ENCODE measurements at regions not wholly inside any gene's neighbourhood (a gene's known extent, or its start where the extent isn't known, plus 50 kb on each side); places are given as distances from the start of the nearest gene placed in this dataset.

DNA sequence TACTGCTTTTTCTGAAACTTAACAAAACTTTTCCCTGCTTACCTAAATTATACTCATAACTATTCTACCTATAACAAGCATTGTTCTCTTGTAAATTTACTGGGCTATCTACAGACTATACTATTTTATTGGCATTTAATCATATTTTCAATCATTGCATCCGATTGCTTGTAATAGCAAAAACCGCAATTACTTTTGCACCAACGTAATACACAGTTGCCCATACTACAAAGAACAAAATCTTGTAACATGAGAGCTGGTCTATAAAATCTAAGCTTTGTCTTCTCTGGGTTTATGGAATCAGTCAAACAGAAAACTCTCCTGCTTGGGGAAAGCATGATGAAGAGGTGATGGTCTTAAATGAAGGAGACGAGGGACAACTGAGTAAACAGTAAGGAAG is 463.4 kb upstream of the ST6GAL2 start:
- WGBS, 2 donors, result 94% methylated on average over 4 of the region's 4 CpGs
- ATAC-seq (ENCODE audit: insufficient read depth, low FRiP score) (no peak), DNase-seq (no peak)
- TF ChIP-seq, protein P1, sequence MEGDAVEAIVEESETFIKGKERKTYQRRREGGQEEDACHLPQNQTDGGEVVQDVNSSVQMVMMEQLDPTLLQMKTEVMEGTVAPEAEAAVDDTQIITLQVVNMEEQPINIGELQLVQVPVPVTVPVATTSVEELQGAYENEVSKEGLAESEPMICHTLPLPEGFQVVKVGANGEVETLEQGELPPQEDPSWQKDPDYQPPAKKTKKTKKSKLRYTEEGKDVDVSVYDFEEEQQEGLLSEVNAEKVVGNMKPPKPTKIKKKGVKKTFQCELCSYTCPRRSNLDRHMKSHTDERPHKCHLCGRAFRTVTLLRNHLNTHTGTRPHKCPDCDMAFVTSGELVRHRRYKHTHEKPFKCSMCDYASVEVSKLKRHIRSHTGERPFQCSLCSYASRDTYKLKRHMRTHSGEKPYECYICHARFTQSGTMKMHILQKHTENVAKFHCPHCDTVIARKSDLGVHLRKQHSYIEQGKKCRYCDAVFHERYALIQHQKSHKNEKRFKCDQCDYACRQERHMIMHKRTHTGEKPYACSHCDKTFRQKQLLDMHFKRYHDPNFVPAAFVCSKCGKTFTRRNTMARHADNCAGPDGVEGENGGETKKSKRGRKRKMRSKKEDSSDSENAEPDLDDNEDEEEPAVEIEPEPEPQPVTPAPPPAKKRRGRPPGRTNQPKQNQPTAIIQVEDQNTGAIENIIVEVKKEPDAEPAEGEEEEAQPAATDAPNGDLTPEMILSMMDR (IDR thresholded peaks at IDR 0.05; ENCODE audit: control extremely low read depth, extremely low read depth), result no peak
- Histone ChIP-seq H3K27me3 (ENCODE audit: control insufficient read depth in 3 of 3, insufficient read depth in 3 of 3, low read length in 2 of 3) (no peaks in the 10 kb centered on the region), H3K36me3 (ENCODE audit: control insufficient read depth in 4 of 4, insufficient read depth in 4 of 4, low read length in 4 of 4) (no peaks in the 10 kb centered on the region), H3K27ac (ENCODE audit: low read depth in 1 of 2, low read length in 1 of 2) (no peak overlapping the region), H3K4me3 (no peak overlapping the region), H3K9me3 (ENCODE audit: control insufficient read depth in 4 of 4, insufficient read depth in 3 of 4, low read length in 3 of 4) (peaks cover 0 to 2% (median 0%) of the 10 kb centered on the region in 4 donors), H3K9ac (ENCODE audit: insufficient read depth in 1 of 2, low read length in 2 of 2) (no peak overlapping the region), H3K4me1 (ENCODE audit: control insufficient read depth in 5 of 5, insufficient read depth in 5 of 5, low read length in 5 of 5) (no peaks in the 10 kb centered on the region)

DNA sequence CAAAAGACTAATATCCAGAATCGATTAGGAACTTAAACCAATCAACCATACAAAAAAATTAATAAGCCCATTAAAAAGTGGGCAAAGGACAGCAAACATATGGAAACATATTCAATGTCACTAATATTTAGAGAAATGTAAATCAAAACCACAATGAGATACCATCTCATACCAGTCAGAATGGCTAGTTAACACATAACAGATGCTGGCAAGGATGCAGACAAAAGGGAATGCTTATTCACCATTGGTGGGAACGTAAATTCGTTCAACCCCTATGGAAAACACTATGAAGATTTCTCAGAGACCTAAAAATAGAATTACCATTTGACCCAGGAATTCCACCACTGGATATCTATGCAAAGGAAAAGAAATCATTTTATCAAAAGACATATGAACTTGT is 468.2 kb upstream of the ST6GAL2 start:
- no peak overlapping the region for H3K9ac ChIP-seq (ENCODE audit: insufficient read depth in 1 of 2, low read length in 2 of 2)
- TF ChIP-seq, protein P1 (IDR thresholded peaks at IDR 0.05; ENCODE audit: control extremely low read depth, extremely low read depth), result no peak
- no peaks in the 10 kb centered on the region for H3K36me3 ChIP-seq (ENCODE audit: control insufficient read depth in 4 of 4, insufficient read depth in 4 of 4, low read length in 4 of 4)
- H3K4me3 ChIP-seq, result no peak overlapping the region
- H3K4me1 ChIP-seq (ENCODE audit: control insufficient read depth in 5 of 5, insufficient read depth in 5 of 5, low read length in 5 of 5), result no peaks in the 10 kb centered on the region
- no peak overlapping the region for H3K27ac ChIP-seq (ENCODE audit: low read depth in 1 of 2, low read length in 1 of 2)
- ATAC-seq (ENCODE audit: insufficient read depth, low FRiP score) (no peak), DNase-seq (no peak)
- no peaks in the 10 kb centered on the region for H3K27me3 ChIP-seq (ENCODE audit: control insufficient read depth in 3 of 3, insufficient read depth in 3 of 3, low read length in 2 of 3)
- 77 to 91% methylated on average over 3 of the region's 3 CpGs for WGBS, 2 donors
- H3K9me3 ChIP-seq (ENCODE audit: control insufficient read depth in 4 of 4, insufficient read depth in 3 of 4, low read length in 3 of 4), result peaks cover 0 to 2% (median 0%) of the 10 kb centered on the region in 4 donors

DNA sequence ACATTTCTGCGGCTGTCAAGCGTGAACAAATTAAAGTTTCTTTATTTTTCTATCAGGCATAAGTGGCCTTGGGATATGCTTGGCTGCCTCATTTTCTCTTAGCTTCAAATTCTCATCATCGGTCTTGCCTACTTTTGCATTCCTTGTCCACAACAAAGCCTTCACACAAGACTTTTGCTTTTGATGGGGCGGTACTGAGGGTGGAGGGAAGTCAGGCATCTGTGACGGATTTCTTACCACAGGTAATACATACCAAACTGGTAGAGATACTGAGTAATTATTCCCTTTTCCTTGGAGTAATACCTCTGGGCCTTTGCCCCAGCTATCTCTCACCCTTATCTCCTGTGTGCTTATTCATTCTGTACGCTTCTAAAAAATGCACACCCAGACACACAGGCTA is 468.3 kb upstream of the RGPD4 start:
- no peaks in the 10 kb centered on the region for H3K36me3 ChIP-seq (ENCODE audit: control insufficient read depth in 4 of 4, insufficient read depth in 4 of 4, low read length in 4 of 4)
- TF ChIP-seq, protein P1 (IDR thresholded peaks at IDR 0.05; ENCODE audit: control extremely low read depth, extremely low read depth), result no peak
- H3K4me1 ChIP-seq (ENCODE audit: control insufficient read depth in 5 of 5, insufficient read depth in 5 of 5, low read length in 5 of 5), result no peaks in the 10 kb centered on the region
- 79 to 85% methylated on average over 6 of the region's 6 CpGs for WGBS, 2 donors
- no peaks in the 10 kb centered on the region for H3K9me3 ChIP-seq (ENCODE audit: control insufficient read depth in 4 of 4, insufficient read depth in 3 of 4, low read length in 3 of 4)
- H3K4me3 ChIP-seq, result no peak overlapping the region
- DNase-seq (no peak), ATAC-seq (ENCODE audit: insufficient read depth, low FRiP score) (no peak)
- H3K9ac ChIP-seq (ENCODE audit: insufficient read depth in 1 of 2, low read length in 2 of 2), result no peak overlapping the region
- H3K27ac ChIP-seq (ENCODE audit: low read depth in 1 of 2, low read length in 1 of 2), result no peak overlapping the region
- no peaks in the 10 kb centered on the region for H3K27me3 ChIP-seq (ENCODE audit: control insufficient read depth in 3 of 3, insufficient read depth in 3 of 3, low read length in 2 of 3)

DNA sequence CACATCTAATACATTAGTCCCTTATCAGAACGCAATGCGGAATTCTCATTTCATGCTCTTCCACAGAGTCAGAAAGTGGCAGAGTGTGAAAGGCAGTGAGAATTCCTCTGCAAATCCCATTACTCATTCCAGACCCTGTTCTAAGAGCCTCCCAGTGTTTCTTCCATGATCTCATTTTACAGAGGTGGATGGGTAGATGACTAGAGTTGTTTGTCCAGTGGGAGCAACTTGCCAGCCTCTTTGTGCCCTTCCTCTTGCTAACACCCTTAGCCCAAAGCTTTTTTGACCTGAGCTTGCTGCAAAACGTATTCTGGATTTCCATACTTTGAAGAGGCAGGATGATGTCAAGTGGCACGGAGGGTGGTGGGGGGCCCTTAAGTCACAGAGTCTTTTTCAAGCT is 467.7 kb upstream of the RGPD4 start:
- no peaks in the 10 kb centered on the region for H3K27me3 ChIP-seq (ENCODE audit: control insufficient read depth in 3 of 3, insufficient read depth in 3 of 3, low read length in 2 of 3)
- H3K36me3 ChIP-seq (ENCODE audit: control insufficient read depth in 4 of 4, insufficient read depth in 4 of 4, low read length in 4 of 4), result no peaks in the 10 kb centered on the region
- no peaks in the 10 kb centered on the region for H3K9me3 ChIP-seq (ENCODE audit: control insufficient read depth in 4 of 4, insufficient read depth in 3 of 4, low read length in 3 of 4)
- H3K9ac ChIP-seq (ENCODE audit: insufficient read depth in 1 of 2, low read length in 2 of 2), result no peak overlapping the region
- WGBS, 2 donors, result 76 to 89% methylated on average over 4 of the region's 4 CpGs
- no peak overlapping the region for H3K4me3 ChIP-seq
- no peak for DNase-seq
- H3K4me1 ChIP-seq (ENCODE audit: control insufficient read depth in 5 of 5, insufficient read depth in 5 of 5, low read length in 5 of 5), result no peaks in the 10 kb centered on the region
- TF ChIP-seq, protein P1 (IDR thresholded peaks at IDR 0.05; ENCODE audit: control extremely low read depth, extremely low read depth), result no peak
- ATAC-seq (ENCODE audit: insufficient read depth, low FRiP score), result no peak
- no peak overlapping the region for H3K27ac ChIP-seq (ENCODE audit: low read depth in 1 of 2, low read length in 1 of 2)
